SK-N-SH treated with all-trans-retinoic acid at 6 μM for 48 hours (cell line): ENCODE measurements at regions not wholly inside any gene's neighbourhood (a gene's known extent, or its start where the extent isn't known, plus 50 kb on each side); places are given as distances from the start of the nearest gene placed in this dataset.

Experiments
- ATAC-seq: fragments of 200-7000 bp; cut with Tn5 transposase; 3 replicates; pipeline ENCODE4 v1.9.1; 2020; ENCODE audit warnings: mild to moderate bottlenecking, moderate library complexity
- ARNTL ChIP-seq: fragments of 450-650 bp; formaldehyde crosslinking; IDR thresholded peaks from 2 replicates; pipeline ENCODE4 v1.5.0; 2020; ENCODE audit warnings: low read depth, mild to moderate bottlenecking, moderate library complexity, borderline replicate concordance
- CSDC2 ChIP-seq: fragments of 250-450 bp; sonication (Bioruptor Pico); IDR thresholded peaks from 2 replicates; pipeline ENCODE4 v1.5.0; 2020; ENCODE audit warnings: mild to moderate bottlenecking, moderate library complexity
- ESRRG ChIP-seq: fragments of 250-450 bp; sonication (Bioruptor Pico); IDR thresholded peaks from 2 replicates; pipeline ENCODE4 v1.6.1; 2021; ENCODE audit warnings: mild to moderate bottlenecking
- GLIS3 ChIP-seq: fragments of 250-450 bp; sonication (Bioruptor Pico); IDR thresholded peaks from 2 replicates; pipeline ENCODE4 v1.5.0; 2020; ENCODE audit warnings: mild to moderate bottlenecking, moderate library complexity
- ISL1 ChIP-seq: fragments of 250-450 bp; sonication (Bioruptor Pico); IDR thresholded peaks from 2 replicates; pipeline ENCODE4 v2.1.2; 2022; ENCODE audit warnings: mild to moderate bottlenecking, moderate library complexity
- OSR1 ChIP-seq: fragments of 250-450 bp; sonication (Bioruptor Pico); IDR thresholded peaks from 2 replicates; pipeline ENCODE4 v1.8.0; 2022; ENCODE audit warnings: moderate library complexity, mild to moderate bottlenecking, inconsistent platforms
- PPARA ChIP-seq: fragments of 250-450 bp; sonication (Bioruptor Pico); IDR thresholded peaks from 2 replicates; pipeline ENCODE4 v1.5.0; 2020; ENCODE audit warnings: mild to moderate bottlenecking, borderline replicate concordance
- RARB ChIP-seq: fragments of 250-450 bp; sonication (Bioruptor Pico); IDR thresholded peaks from 2 replicates; pipeline ENCODE4 v1.8.0; 2021; ENCODE audit warnings: mild to moderate bottlenecking, moderate library complexity
- TCF4 ChIP-seq: fragments of 250-450 bp; sonication (Bioruptor Pico); IDR thresholded peaks from 2 replicates; pipeline ENCODE4 v1.8.0; 2021; ENCODE audit warnings: mild to moderate bottlenecking, moderate library complexity, borderline replicate concordance
- TOX ChIP-seq: fragments of 250-450 bp; sonication (Bioruptor Pico); IDR thresholded peaks from 2 replicates; pipeline ENCODE4 v1.8.0; 2021; ENCODE audit warnings: mild to moderate bottlenecking, moderate library complexity, borderline replicate concordance
- ZC3H10 ChIP-seq: fragments of 250-450 bp; sonication (Bioruptor Pico); IDR thresholded peaks from 2 replicates; pipeline ENCODE4 v1.5.1; 2021; ENCODE audit warnings: mild to moderate bottlenecking, moderate library complexity
- ZFP3 ChIP-seq: fragments of 250-450 bp; sonication (Bioruptor Pico); IDR thresholded peaks from 2 replicates; pipeline ENCODE4 v1.5.0; 2020; ENCODE audit warnings: mild to moderate bottlenecking, moderate library complexity
- ZFP30 ChIP-seq: fragments of 450-650 bp; formaldehyde crosslinking; IDR thresholded peaks from 2 replicates; pipeline ENCODE4 v1.5.0; 2022; ENCODE audit warnings: mild to moderate bottlenecking, moderate library complexity
- ZNF565 ChIP-seq: fragments of 450-650 bp; formaldehyde crosslinking; conservative IDR thresholded peaks from 2 replicates; pipeline ENCODE4 v1.5.0; 2020; ENCODE audit warnings: low read depth, mild to moderate bottlenecking, moderate library complexity
- ZNF70 ChIP-seq: fragments of 450-650 bp; formaldehyde crosslinking; IDR thresholded peaks from 2 replicates; pipeline ENCODE4 v1.5.0; 2020; ENCODE audit warnings: mild to moderate bottlenecking, moderate library complexity
- ZNF8 ChIP-seq: fragments of 450-650 bp; formaldehyde crosslinking; IDR thresholded peaks from 2 replicates; pipeline ENCODE4 v1.5.0; 2020; ENCODE audit warnings: mild to moderate bottlenecking, moderate library complexity
- TF ChIP-seq, protein P1 (sequence below): fragments of 250-450 bp; sonication (Bioruptor Pico); IDR thresholded peaks from 2 replicates; pipeline ENCODE4 v1.5.1; 2021; ENCODE audit warnings: mild to moderate bottlenecking, moderate library complexity
- TF ChIP-seq, protein P2 (sequence below): fragments of 250-450 bp; sonication (Bioruptor Pico); IDR thresholded peaks from 2 replicates; pipeline ENCODE4 v1.8.0; 2021; ENCODE audit warnings: low read depth, mild to moderate bottlenecking, moderate library complexity, borderline replicate concordance
- TF ChIP-seq, protein P3 (sequence below): fragments of 250-450 bp; sonication (Bioruptor Pico); IDR thresholded peaks from 2 replicates; pipeline ENCODE4 v1.5.0; 2020; ENCODE audit warnings: mild to moderate bottlenecking, moderate library complexity
- TF ChIP-seq, protein P4 (sequence below): fragments of 250-450 bp; sonication (Bioruptor Pico); IDR thresholded peaks from 2 replicates; pipeline ENCODE4 v1.8.0; 2020; ENCODE audit warnings: mild to moderate bottlenecking, moderate library complexity, borderline replicate concordance

DNA sequence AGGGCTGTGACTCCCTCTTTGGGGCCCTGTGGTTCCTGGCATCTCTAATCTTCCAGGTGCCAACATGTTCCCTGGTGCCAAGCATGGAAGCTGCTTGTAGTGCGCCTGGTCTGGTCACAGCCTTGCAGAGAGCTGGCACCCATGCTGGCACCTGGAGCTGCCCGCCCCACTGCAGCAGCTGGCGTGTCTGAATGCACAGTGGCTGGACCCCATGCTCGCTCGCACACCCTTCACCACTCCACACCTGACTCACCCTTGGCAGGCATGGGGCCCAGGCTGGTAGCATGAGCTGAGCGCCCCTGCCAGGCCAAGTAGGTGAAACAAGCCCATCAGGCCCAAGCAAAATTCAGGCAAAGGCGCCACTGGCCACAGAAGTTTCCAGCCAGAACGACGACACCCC is 119.1 kb downstream of the DNAAF6 start:
- ATAC-seq = no peak
- TF ChIP-seq, protein P1, sequence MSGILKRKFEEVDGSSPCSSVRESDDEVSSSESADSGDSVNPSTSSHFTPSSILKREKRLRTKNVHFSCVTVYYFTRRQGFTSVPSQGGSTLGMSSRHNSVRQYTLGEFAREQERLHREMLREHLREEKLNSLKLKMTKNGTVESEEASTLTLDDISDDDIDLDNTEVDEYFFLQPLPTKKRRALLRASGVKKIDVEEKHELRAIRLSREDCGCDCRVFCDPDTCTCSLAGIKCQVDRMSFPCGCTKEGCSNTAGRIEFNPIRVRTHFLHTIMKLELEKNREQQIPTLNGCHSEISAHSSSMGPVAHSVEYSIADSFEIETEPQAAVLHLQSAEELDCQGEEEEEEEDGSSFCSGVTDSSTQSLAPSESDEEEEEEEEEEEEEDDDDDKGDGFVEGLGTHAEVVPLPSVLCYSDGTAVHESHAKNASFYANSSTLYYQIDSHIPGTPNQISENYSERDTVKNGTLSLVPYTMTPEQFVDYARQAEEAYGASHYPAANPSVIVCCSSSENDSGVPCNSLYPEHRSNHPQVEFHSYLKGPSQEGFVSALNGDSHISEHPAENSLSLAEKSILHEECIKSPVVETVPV (CRISPR knock-in tag) = no peak
- TF ChIP-seq ZFP3 (CRISPR knock-in tag) (no peak), ARNTL (CRISPR knock-in tag) (no peak), ZNF70 (CRISPR knock-in tag) (no peak), OSR1 (CRISPR knock-in tag) (no peak), PPARA (no peak), ZC3H10 (CRISPR knock-in tag) (no peak), GLIS3 (CRISPR knock-in tag) (no peak), TOX (CRISPR knock-in tag) (no peak)
- TF ChIP-seq, protein P2, sequence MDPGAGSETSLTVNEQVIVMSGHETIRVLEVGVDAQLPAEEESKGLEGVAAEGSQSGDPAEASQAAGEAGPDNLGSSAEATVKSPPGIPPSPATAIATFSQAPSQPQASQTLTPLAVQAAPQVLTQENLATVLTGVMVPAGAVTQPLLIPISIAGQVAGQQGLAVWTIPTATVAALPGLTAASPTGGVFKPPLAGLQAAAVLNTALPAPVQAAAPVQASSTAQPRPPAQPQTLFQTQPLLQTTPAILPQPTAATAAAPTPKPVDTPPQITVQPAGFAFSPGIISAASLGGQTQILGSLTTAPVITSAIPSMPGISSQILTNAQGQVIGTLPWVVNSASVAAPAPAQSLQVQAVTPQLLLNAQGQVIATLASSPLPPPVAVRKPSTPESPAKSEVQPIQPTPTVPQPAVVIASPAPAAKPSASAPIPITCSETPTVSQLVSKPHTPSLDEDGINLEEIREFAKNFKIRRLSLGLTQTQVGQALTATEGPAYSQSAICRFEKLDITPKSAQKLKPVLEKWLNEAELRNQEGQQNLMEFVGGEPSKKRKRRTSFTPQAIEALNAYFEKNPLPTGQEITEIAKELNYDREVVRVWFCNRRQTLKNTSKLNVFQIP = no peak

DNA sequence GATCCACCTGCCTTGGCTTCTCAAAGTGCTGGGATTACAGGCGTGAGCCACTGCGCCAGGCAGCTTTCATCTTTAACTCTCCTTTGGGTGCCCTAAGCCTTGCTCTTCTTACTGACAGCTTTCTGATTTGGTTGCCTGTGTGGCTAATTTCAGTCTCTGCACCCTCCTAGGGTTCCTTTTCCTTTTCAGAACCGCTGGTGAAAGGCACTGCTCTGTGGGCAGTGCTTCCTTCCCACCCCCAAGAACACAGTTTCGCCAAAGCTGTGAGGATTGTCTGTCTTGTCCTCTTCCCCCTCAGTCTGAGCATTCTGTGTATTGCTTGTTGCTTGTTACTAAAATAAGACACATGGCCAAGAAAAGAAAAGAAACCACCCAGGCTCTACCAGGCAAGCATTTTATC is 101.4 kb upstream of the FRMPD3 start:
- no peak for ATAC-seq
- TF ChIP-seq, protein P2 = no peak
- TF ChIP-seq RARB (CRISPR knock-in tag) (no peak), TOX (CRISPR knock-in tag) (no peak), ZNF8 (no peak), ZNF565 (CRISPR knock-in tag) (no peak), ARNTL (CRISPR knock-in tag) (no peak), CSDC2 (CRISPR knock-in tag) (no peak), ZFP3 (CRISPR knock-in tag) (no peak), TCF4 (CRISPR knock-in tag) (no peak), ISL1 (CRISPR knock-in tag) (no peak), ZC3H10 (CRISPR knock-in tag) (no peak), ZFP30 (CRISPR knock-in tag) (no peak), ESRRG (CRISPR knock-in tag) (no peak)
- TF ChIP-seq, protein P3, sequence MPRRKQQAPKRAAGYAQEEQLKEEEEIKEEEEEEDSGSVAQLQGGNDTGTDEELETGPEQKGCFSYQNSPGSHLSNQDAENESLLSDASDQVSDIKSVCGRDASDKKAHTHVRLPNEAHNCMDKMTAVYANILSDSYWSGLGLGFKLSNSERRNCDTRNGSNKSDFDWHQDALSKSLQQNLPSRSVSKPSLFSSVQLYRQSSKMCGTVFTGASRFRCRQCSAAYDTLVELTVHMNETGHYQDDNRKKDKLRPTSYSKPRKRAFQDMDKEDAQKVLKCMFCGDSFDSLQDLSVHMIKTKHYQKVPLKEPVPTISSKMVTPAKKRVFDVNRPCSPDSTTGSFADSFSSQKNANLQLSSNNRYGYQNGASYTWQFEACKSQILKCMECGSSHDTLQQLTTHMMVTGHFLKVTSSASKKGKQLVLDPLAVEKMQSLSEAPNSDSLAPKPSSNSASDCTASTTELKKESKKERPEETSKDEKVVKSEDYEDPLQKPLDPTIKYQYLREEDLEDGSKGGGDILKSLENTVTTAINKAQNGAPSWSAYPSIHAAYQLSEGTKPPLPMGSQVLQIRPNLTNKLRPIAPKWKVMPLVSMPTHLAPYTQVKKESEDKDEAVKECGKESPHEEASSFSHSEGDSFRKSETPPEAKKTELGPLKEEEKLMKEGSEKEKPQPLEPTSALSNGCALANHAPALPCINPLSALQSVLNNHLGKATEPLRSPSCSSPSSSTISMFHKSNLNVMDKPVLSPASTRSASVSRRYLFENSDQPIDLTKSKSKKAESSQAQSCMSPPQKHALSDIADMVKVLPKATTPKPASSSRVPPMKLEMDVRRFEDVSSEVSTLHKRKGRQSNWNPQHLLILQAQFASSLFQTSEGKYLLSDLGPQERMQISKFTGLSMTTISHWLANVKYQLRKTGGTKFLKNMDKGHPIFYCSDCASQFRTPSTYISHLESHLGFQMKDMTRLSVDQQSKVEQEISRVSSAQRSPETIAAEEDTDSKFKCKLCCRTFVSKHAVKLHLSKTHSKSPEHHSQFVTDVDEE = no peak
- TF ChIP-seq, protein P1 (CRISPR knock-in tag) = no peak
- TF ChIP-seq, protein P4, sequence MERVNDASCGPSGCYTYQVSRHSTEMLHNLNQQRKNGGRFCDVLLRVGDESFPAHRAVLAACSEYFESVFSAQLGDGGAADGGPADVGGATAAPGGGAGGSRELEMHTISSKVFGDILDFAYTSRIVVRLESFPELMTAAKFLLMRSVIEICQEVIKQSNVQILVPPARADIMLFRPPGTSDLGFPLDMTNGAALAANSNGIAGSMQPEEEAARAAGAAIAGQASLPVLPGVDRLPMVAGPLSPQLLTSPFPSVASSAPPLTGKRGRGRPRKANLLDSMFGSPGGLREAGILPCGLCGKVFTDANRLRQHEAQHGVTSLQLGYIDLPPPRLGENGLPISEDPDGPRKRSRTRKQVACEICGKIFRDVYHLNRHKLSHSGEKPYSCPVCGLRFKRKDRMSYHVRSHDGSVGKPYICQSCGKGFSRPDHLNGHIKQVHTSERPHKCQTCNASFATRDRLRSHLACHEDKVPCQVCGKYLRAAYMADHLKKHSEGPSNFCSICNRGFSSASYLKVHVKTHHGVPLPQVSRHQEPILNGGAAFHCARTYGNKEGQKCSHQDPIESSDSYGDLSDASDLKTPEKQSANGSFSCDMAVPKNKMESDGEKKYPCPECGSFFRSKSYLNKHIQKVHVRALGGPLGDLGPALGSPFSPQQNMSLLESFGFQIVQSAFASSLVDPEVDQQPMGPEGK (CRISPR knock-in tag) = no peak

GRCh38 chrX:107348990-107349389 is 100.5 kb upstream of the FRMPD3 start:
- no peak for ATAC-seq
- TF ChIP-seq TCF4 (CRISPR knock-in tag) (no peak), ISL1 (CRISPR knock-in tag) (no peak), ZNF8 (no peak), TOX (CRISPR knock-in tag) (no peak), CSDC2 (CRISPR knock-in tag) (no peak), ESRRG (CRISPR knock-in tag) (no peak), PPARA (no peak)
- TF ChIP-seq, protein P3 = no peak
- TF ChIP-seq, all 23 proteins: peak for 0
